SK-N-SH (cell line): ENCODE measurements at regions not wholly inside any gene's neighbourhood (a gene's known extent, or its start where the extent isn't known, plus 50 kb on each side); places are given as distances from the start of the nearest gene placed in this dataset.
"Not testable (repeated sequence)": the region's sequence is repeated elsewhere in the genome, so short reads cannot be mapped to it uniquely, and the experiment has no call there.

Experiments used
- GABPA ChIP-seq: IDR thresholded peaks from 2 replicates; pipeline ENCODE4 v1.4.0; 2012; ENCODE audit warnings: low read depth, mild to moderate bottlenecking
- JUND ChIP-seq: IDR thresholded peaks from 2 replicates; pipeline ENCODE4 v1.4.0; 2012
- POLR2AphosphoS5 ChIP-seq: IDR thresholded peaks from 2 replicates; pipeline ENCODE4 v1.6.1; 2012; ENCODE audit warnings: low read depth, low read length
- RCOR1 ChIP-seq: fragments of 150-350 bp; IDR thresholded peaks from 2 replicates; pipeline ENCODE4 v1.6.1; 2017; ENCODE audit warnings: antibody characterized with exemption, low read length
- RFX5 ChIP-seq: IDR thresholded peaks from 2 replicates; pipeline ENCODE4 v1.6.1; 2012; ENCODE audit warnings: mild to moderate bottlenecking, improper control_type of control experiment, low read length
- SIN3A ChIP-seq: IDR thresholded peaks from 2 replicates; pipeline ENCODE4 v1.6.1; 2012; ENCODE audit warnings: low read depth, mild to moderate bottlenecking, low read length, moderate library complexity, borderline replicate concordance
- TF ChIP-seq, protein P1 (sequence below): fragments of 200-600 bp; sonication (generic); IDR thresholded peaks from 2 replicates; pipeline ENCODE4 v1.6.1; 2017; ENCODE audit warnings: antibody characterized with exemption, mild to moderate bottlenecking, moderate library complexity
- TF ChIP-seq, protein P2 (sequence below): IDR thresholded peaks from 2 replicates; pipeline ENCODE4 v1.4.0; 2012; ENCODE audit warnings: low read depth

DNA sequence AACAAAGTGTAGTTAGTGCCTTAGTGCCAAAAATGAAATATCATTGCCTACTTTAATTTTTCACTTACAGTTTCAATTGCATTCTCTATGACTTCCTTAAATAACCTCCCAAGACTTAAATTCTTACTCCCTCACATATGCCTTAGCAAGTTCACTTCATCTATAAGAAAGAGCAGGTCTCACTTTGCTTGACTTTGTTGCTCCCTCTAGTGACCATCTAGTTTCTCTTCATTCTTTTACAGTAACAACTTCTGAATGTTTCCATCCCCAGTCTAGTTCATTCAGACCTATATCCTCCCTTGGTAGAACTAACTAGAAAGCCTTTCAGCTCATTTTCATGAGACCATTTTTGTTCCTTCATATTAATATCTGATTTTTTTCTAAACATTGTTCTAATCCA is 2377.6 kb downstream of the EPHA3 start:
- TF ChIP-seq, protein P1, sequence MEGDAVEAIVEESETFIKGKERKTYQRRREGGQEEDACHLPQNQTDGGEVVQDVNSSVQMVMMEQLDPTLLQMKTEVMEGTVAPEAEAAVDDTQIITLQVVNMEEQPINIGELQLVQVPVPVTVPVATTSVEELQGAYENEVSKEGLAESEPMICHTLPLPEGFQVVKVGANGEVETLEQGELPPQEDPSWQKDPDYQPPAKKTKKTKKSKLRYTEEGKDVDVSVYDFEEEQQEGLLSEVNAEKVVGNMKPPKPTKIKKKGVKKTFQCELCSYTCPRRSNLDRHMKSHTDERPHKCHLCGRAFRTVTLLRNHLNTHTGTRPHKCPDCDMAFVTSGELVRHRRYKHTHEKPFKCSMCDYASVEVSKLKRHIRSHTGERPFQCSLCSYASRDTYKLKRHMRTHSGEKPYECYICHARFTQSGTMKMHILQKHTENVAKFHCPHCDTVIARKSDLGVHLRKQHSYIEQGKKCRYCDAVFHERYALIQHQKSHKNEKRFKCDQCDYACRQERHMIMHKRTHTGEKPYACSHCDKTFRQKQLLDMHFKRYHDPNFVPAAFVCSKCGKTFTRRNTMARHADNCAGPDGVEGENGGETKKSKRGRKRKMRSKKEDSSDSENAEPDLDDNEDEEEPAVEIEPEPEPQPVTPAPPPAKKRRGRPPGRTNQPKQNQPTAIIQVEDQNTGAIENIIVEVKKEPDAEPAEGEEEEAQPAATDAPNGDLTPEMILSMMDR, result not testable (repeated sequence)
- TF ChIP-seq POLR2AphosphoS5, GABPA, SIN3A, JUND, RFX5, RCOR1: not testable (repeated sequence)
- TF ChIP-seq, protein P2, sequence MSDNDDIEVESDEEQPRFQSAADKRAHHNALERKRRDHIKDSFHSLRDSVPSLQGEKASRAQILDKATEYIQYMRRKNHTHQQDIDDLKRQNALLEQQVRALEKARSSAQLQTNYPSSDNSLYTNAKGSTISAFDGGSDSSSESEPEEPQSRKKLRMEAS, result not testable (repeated sequence)
